ENCODE measurements at regions not wholly inside any gene's neighbourhood (a gene's known extent, or its start where the extent isn't known, plus 50 kb on each side); places are given as distances from the start of the nearest gene placed in this dataset.

DNA sequence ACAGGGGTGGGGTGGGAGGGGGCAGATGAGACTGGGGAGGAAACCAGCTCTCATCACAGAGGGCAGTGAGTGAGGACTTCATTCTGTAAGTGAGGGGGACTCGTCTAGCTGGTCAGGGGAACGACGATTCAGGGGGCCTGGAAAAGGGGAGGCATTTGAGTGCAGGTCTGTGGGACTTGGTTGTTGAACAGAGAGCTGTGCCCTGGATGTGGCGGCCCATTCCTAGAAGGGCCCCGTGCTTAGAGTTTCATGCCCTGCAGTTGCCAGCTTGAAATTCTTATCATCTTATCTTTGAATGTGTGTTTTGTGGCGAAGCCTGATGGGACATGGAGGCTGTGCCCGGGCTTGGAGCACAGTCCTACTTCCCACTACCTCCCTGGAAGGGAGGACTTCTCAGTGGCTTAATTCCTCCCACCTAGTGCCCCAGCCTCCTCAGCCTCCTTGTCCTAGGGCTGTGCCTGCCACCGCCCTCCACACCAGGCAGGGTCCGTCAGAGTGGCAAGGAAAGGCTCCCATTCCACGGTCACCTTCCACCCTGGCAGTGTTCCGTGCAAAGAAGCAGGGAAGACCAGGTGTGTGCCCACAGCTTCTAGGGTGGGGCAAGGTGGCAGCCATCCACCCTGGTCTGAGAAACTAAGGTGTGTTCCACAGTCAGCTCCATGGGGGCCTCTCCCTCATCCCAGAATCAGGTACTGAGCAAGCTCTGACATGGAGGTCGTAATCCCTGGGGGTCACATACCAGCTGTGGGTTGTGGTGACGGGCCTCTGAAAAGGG, 59.7 kb upstream of the LMO1 start:
- no peak for DNase-seq (ENCODE audit: low spot score)

GRCh38 chr11:8321876-8322275, 58.2 kb upstream of the LMO1 start:
- no peak for DNase-seq (ENCODE audit: low spot score)

GRCh38 chr11:8320076-8320475, 56.4 kb upstream of the LMO1 start:
- no peak for DNase-seq (ENCODE audit: low spot score)

DNA sequence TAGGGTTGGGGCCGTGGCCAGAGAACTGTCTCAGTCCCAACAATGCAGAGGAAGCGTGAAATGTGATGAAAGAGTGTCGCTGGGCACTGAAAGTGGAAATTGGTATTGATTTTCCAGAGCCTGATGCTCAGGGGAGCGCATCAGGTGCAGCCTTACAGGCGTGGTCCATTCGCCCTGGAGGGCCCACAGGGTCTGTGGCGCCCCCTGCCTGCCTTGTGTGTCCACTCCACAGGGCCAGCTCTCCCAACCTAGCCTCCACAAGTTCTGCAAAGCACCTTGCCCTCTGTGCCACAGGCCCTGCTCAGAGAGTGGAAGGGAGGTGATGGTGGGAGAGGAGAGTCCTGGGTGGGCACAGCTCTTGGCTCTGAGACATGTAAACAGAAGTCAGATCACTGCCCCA, 54.9 kb upstream of the LMO1 start:
- no peak for DNase-seq (ENCODE audit: low spot score)

DNA sequence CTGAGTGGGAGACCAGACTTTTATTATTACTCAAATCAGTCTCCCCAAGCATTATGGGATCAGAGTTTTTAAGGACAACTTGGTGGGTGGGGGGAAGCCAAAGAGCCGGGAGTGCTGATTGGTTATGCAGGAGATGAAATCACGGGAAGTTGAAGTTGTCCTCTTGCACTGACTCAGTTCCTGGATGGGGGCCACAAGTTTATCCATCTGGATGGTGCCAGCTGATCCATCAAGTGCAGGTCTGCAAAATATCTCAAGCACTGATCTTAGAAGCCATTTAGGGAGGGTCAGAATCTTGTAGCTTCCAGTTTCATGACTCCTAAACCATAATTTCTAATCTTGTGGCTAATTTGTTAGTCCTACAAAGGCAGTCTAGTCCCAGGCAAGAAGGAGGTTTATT, 53.5 kb upstream of the LMO1 start:
- peak; percentile 64 for DNase-seq (ENCODE audit: low spot score)

DNA sequence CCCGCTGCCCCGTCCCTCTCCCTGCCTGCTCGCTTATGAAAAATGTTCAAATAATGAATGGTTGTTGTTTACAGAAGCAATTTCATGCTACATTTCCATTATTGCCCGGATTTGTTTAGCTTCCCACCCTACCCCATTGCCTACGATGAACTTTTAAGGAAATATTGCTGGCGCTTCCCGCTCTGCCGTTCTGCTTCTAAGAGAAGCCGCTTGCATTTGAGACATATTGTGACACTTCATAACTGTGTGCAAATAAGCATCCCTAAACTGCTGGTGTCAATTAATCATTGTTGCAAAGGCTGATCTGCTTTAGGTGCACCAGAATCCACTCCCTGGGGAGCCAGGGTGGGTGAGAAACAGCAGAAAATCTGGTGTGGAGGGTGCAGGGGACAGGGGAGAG, 52.3 kb upstream of the LMO1 start:
- no peak for DNase-seq (ENCODE audit: low spot score)

DNA sequence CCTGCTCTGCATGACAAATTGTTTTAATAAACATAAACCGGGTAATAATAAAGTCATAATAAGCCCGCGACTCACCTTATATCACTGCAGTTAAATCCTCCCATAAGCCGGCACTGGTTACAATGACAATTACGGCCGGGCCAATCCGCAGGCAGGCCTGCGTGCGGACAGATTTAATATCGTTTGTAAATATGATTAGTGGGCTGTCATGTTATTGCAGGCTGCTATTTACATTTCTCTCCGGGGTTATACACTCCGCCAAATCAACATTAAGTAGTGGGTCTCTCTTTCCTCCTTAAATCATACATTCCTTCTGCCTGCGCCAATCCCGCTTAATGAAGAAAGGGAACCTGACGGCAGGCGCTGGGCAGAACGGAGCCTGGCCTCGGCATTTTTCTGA, 51.8 kb upstream of the LMO1 start:
- DNase-seq (ENCODE audit: low spot score): no peak

GRCh38 chr11:8314916-8315315, 51.2 kb upstream of the LMO1 start:
- DNase-seq (ENCODE audit: low spot score): no peak

DNA sequence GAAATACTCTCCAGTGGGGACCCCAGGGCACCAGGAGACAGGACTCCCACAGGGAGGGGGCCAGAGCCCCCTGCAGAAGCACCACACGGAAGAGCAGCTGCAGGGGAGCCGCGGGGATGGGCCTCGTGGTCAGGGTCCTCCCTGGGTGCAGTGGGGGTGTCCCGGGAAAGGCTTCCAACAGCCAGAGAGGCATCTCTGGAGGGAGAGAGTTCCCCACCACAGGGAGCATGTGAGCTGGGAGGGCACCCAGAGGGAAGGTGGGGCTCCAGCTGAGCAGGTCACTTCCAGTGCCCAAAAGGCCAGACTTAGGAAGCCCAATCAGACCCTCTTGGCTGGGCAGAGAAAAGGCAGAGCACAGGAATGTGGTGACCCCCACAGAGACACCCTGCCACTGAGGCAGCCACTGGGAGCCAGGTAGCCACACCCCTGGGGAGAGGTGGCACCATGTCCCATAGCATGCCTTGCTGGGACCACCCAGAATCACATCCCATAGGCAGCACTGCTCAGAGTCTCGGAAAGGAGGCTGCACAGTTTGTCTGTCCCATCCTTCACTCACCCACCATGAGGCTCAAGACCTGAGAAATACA, 49.9 kb upstream of the LMO1 start:
- DNase-seq (ENCODE audit: low spot score): no peak

All from umbilical cord (tissue), 1 donor.